MM.1S (cell line): ENCODE measurements at regions not wholly inside any gene's neighbourhood (a gene's known extent, or its start where the extent isn't known, plus 50 kb on each side); places are given as distances from the start of the nearest gene placed in this dataset.

Experiments used
- DNase-seq: peaks from one replicate; pipeline ENCODE4 v3.0.0-alpha.2; 2015
- H2AFZ ChIP-seq: fragments of 300-600 bp; sonication (generic); 2 replicates; pipeline ENCODE4 v1.6.0; 2016; ENCODE audit warnings: antibody characterized with exemption, low read length
- H3F3A ChIP-seq: fragments of 300-600 bp; sonication (generic); 2 replicates; pipeline ENCODE4 v1.6.1; 2016; ENCODE audit warnings: mild to moderate bottlenecking, antibody characterized with exemption, low read length, moderate library complexity, mixed read lengths; ENCODE audit not compliant: insufficient read depth
- H3K27ac ChIP-seq: fragments of 300-600 bp; sonication (generic); 2 replicates; pipeline ENCODE4 v1.5.1; 2016; ENCODE audit warnings: mild to moderate bottlenecking, low read length
- H3K27me3 ChIP-seq: fragments of 300-600 bp; sonication (generic); replicated peaks from 2 replicates; pipeline ENCODE4 v1.6.0; 2016; ENCODE audit warnings: low read length; ENCODE audit not compliant: insufficient read depth
- H3K36me3 ChIP-seq: fragments of 300-600 bp; sonication (generic); replicated peaks from 2 replicates; pipeline ENCODE4 v1.6.1; 2016; ENCODE audit warnings: mild to moderate bottlenecking, low read length, mixed read lengths; ENCODE audit not compliant: insufficient read depth
- H3K4me1 ChIP-seq: fragments of 300-600 bp; sonication (generic); 2 replicates; pipeline ENCODE4 v1.6.1; 2016; ENCODE audit warnings: low read length, mixed read lengths
- H3K4me2 ChIP-seq: fragments of 300-600 bp; sonication (generic); 2 replicates; pipeline ENCODE4 v1.6.0; 2016; ENCODE audit warnings: low read depth, low read length
- H3K4me3 ChIP-seq: fragments of 300-600 bp; sonication (generic); 2 replicates; pipeline ENCODE4 v1.5.1; 2016; ENCODE audit warnings: low read length, mixed read lengths
- H3K79me2 ChIP-seq: fragments of 300-600 bp; sonication (generic); 2 replicates; pipeline ENCODE4 v1.6.1; 2016; ENCODE audit warnings: mixed run types, low read length, mixed read lengths
- H3K9ac ChIP-seq: fragments of 300-600 bp; sonication (generic); 2 replicates; pipeline ENCODE4 v1.6.1; 2016; ENCODE audit warnings: low read length, mixed read lengths
- H3K9me2 ChIP-seq: fragments of 300-600 bp; sonication (generic); replicated peaks from 2 replicates; pipeline ENCODE4 v1.6.1; 2016; ENCODE audit warnings: mild to moderate bottlenecking, low read length, mixed read lengths; ENCODE audit not compliant: insufficient read depth
- H3K9me3 ChIP-seq: fragments of 300-600 bp; sonication (generic); replicated peaks from 2 replicates; pipeline ENCODE4 v1.6.1; 2016; ENCODE audit warnings: mild to moderate bottlenecking, low read length, mixed read lengths; ENCODE audit not compliant: insufficient read depth
- H4K20me1 ChIP-seq: fragments of 300-600 bp; sonication (generic); 2 replicates; pipeline ENCODE4 v1.6.1; 2016; ENCODE audit warnings: mild to moderate bottlenecking, low read length, moderate library complexity, mixed read lengths; ENCODE audit not compliant: insufficient read depth
- EZH2 ChIP-seq: fragments of 300-600 bp; sonication (generic); optimal IDR thresholded peaks from 2 replicates; pipeline ENCODE3; 2017; ENCODE audit warnings: low read depth, mild to moderate bottlenecking, antibody characterized with exemption, low read length, mixed read lengths
- EZH2phosphoT487 ChIP-seq: fragments of 300-600 bp; sonication (generic); IDR thresholded peaks from 2 replicates; pipeline ENCODE4 v1.6.1; 2018; ENCODE audit warnings: antibody characterized with exemption, low read length
- TF ChIP-seq, protein P1 (sequence below): fragments of 300-600 bp; sonication (generic); IDR thresholded peaks from 2 replicates; pipeline ENCODE4 v1.5.1; 2016; ENCODE audit warnings: antibody characterized with exemption, low read length, mixed read lengths

GRCh38 chr9:118330191-118330986, 626.2 kb downstream of the TLR4 start:
- TF ChIP-seq EZH2 (no peak), EZH2phosphoT487 (no peak)
- TF ChIP-seq, protein P1, sequence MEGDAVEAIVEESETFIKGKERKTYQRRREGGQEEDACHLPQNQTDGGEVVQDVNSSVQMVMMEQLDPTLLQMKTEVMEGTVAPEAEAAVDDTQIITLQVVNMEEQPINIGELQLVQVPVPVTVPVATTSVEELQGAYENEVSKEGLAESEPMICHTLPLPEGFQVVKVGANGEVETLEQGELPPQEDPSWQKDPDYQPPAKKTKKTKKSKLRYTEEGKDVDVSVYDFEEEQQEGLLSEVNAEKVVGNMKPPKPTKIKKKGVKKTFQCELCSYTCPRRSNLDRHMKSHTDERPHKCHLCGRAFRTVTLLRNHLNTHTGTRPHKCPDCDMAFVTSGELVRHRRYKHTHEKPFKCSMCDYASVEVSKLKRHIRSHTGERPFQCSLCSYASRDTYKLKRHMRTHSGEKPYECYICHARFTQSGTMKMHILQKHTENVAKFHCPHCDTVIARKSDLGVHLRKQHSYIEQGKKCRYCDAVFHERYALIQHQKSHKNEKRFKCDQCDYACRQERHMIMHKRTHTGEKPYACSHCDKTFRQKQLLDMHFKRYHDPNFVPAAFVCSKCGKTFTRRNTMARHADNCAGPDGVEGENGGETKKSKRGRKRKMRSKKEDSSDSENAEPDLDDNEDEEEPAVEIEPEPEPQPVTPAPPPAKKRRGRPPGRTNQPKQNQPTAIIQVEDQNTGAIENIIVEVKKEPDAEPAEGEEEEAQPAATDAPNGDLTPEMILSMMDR: no peak
- Histone ChIP-seq H4K20me1 (no peaks in the 10 kb centered on the region), H3F3A (no peaks in the 10 kb centered on the region), H3K9me3 (no peaks in the 10 kb centered on the region), H3K36me3 (no peaks in the 10 kb centered on the region), H3K9me2 (no peaks in the 10 kb centered on the region), H2AFZ (no peak overlapping the region), H3K9ac (no peak overlapping the region), H3K4me3 (no peak overlapping the region), H3K4me1 (no peaks in the 10 kb centered on the region), H3K27ac (no peak overlapping the region), H3K27me3 (no peaks in the 10 kb centered on the region), H3K79me2 (no peaks in the 10 kb centered on the region), H3K4me2 (no peak overlapping the region)
- no peak for DNase-seq

DNA sequence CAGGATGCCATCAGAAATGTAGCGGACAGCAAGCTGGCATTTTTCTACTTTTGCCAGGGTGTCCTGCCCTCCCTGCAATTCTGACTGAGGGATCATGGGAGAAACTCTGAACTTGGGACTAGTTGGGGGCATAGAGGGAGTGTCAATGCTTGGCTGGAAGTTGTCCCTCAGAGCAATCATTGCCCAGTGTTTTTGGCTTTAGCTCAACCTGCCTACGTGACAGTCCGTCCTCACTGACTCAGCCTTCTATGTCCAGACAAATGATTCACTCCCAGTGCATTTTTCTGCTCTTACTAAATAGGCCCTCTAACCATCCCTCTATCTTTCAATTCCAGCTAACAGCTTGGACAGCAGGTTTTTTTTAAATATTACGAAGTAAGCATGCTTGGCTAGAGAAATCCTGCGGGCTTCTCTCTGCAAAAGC, 627.4 kb downstream of the TLR4 start:
- Histone ChIP-seq H3K4me1 (no peaks in the 10 kb centered on the region), H2AFZ (no peak overlapping the region), H3K4me2 (no peak overlapping the region), H3K4me3 (no peak overlapping the region), H3K27me3 (no peaks in the 10 kb centered on the region), H3K9me3 (no peaks in the 10 kb centered on the region), H3K79me2 (no peaks in the 10 kb centered on the region), H3K9me2 (no peaks in the 10 kb centered on the region), H3K36me3 (no peaks in the 10 kb centered on the region), H3K27ac (no peak overlapping the region), H3K9ac (no peak overlapping the region), H4K20me1 (no peaks in the 10 kb centered on the region), H3F3A (no peaks in the 10 kb centered on the region)
- no peak for DNase-seq
- TF ChIP-seq EZH2phosphoT487 (no peak), EZH2 (no peak)
- TF ChIP-seq, protein P1: no peak

GRCh38 chr9:118336250-118336942, 632.2 kb downstream of the TLR4 start:
- Histone ChIP-seq H4K20me1 (no peaks in the 10 kb centered on the region), H3K27me3 (no peaks in the 10 kb centered on the region), H3K27ac (no peak overlapping the region), H3K4me2 (no peak overlapping the region), H3K4me1 (no peaks in the 10 kb centered on the region), H3F3A (no peaks in the 10 kb centered on the region), H3K4me3 (no peak overlapping the region), H3K9me3 (no peaks in the 10 kb centered on the region), H2AFZ (no peak overlapping the region), H3K79me2 (no peaks in the 10 kb centered on the region), H3K9me2 (no peaks in the 10 kb centered on the region), H3K36me3 (no peaks in the 10 kb centered on the region), H3K9ac (no peak overlapping the region)
- DNase-seq: no peak
- TF ChIP-seq EZH2phosphoT487 (no peak), EZH2 (no peak)
- TF ChIP-seq, protein P1: no peak
